NCI-H748 treated with DMSO at 0.1 percent for 48 hours (cell line): ENCODE measurements at regions not wholly inside any gene's neighbourhood (a gene's known extent, or its start where the extent isn't known, plus 50 kb on each side); places are given as distances from the start of the nearest gene placed in this dataset.
A peak's percentile ranks its signal among the peaks of the same experiment; 100 is the strongest.

ENCODE experiments used
- DNase-seq: peaks from one replicate; lab custom pipeline; 2025; lab: John Stamatoyannopoulos, UW

DNA sequence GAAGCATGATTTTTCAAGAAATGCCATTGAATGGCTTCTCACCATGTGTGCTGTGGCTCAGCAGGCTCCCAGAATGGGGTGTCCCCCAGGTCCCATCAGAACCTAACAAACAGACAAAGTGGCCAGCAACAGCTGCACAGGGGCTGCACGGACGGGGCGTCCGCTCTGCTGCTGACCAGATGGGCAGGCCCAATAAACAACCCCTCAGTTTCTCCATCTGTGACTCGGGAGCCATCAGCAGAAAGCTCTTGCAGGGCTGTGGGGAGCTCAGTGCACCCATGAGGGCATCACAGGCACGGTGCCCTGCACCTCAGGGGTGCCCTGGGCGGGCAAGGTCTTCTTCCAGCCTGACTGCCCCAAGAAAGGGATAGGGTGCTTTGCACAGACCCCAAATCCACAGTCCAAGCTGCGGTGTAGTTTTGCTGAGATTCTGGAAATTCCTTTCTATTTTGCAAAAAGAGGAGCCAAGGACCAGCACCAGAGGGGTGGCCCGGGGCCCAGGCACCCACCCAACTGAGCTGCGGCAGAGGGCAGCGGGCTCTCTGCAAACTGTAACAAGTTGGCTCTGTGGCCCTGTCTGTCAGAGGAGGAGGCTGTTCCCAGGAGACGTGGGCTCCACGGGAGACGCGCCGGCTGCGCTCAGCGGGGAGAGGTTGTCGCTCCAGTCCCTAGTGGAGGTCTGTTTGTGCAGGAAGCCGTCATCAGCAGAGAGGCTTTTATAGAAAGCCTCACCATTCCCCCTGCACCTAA lies 138.7 kb upstream of the PPP1R26 start:
- no peak for DNase-seq

DNA sequence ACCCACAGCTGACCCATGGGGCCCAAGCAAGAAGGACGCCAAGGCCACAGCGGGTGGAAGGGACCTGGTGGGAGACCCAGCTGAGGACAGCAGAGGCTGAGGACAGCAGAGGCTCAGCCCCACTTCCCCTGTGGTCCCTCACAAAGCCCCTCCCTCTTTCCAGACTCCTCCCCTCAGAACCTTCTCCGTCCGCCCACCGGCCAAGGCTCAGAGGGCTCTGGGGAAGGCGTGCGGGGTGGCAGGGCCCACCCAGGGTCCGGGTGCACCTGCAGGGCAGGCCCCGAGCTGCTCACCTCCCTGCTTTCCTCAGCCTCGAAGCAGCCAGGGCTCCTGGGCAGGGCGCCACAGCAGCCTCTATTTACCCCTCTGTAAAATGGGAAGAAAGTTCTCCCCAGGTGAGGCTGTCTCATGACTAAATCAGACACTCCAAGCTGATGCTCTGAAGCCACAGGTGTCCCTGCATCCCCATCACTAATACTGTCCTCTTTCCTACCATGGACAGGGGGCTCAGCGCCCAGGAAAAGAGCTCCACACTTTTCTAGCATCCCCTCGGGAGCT lies 137.9 kb upstream of the PPP1R26 start:
- DNase-seq = no peak

DNA sequence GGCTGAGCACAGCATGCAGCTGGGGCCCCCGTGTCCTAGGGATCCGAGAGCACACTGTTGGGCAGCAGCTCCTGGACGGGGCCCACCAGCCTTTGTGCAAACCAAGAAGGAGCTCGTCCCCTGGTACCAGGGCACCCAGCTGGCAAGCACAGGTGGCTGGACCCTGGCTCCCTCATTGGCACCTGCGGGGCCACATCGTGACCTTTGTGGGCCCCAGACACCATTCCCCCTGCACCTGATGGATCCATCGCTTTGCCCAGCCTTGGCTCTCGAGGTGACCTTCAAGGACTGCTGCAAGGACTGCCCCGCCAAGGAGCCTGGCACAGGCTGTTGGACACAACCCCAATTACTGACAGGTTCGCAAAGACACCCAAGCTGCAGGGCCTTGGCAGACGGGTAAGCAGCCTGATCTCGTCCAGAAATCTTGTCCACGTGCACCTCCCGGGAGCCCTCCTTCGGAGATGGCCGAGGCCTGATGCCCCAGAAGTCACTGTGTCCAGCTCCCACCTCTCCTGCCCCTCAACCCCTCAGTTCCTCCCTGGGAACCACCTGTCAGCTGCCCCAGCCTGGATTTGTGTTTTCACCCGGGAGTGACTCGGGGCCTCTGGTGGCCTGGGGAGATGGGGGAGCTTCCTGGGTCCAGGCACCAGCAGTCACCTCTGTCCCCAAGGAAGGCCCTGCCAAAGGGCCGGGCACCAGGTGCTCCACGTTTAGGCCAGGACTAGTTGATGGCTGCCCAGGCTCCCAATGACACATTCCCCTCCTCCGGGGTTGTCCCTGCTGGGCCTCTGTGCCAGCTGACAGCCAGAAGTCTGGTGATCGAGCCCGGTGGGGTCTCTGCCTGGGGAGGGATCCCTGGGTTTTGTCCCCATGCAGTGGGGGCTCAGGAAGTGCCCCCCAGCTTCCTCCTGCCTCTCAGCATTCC lies 137.1 kb upstream of the PPP1R26 start:
- no peak for DNase-seq

DNA sequence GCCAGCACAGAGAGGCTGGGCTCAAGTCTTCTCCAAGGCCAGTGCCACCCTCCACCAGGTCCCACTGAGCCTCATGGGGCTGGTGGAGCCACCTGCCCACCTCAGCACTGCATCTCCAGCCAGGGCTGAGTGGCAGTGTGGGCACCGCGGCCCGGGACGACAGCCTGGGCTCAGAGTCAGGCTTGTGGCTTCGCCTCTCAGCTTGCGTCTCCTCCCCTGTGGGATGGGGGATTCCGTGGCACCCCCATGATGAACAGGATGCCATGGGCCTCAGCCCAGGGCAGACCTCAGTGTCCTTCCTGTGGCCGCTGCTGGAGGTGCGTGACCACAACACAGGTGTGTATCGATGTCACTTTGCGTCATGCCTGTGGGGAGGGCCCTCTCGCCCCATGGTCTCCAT lies 136.4 kb upstream of the PPP1R26 start:
- no peak for DNase-seq

DNA sequence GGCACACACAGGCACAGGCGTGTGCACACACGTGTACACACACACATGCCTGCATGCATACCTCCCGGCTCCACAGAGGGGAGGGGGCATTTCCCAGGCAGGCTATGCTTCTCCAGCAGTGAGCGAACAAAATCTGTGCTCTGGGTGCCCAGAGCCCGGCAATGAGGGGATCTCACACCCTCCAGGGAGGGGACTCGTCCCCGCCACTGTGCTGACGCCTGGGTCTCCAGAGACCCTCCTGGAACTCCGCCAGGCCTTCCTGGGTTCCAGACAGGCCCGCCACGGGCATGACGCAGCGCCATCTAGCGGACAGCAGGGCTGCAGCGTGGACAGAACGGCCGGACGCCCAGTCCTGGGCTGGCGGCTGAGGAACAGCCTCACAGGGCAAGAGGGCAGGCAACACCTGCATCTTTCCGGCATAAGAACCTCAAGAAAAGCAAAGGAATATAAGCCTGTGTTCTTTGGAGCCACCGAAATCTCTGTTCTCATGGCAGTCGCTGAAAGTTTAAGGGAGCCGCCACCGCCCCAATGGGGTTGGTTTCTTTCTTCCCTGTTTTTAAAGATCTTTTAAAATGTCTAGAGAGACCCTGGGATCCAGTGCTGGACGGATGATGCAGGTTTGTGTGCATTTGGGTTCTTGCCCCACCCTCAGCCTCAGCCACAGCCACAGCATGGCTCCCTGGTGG lies 135.6 kb upstream of the PPP1R26 start:
- DNase-seq = peak; percentile 41

DNA sequence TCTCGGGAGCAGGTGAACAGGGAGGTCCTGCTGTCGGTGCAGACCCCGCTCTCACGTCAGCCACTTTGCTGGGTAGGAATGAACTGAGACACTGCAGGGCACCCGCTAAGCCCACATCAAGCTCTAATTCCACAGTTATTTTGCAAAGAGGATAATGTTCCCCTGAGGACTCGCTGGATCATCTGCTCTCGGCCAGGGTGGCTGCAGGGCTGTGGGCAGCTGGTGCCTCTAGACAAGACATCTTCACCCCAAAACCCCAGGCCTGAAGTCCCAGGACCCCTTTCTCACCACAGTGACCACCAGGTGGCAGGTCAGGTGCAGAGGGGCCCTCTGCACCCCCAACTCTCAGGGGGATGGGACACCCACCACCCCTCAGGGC lies 135.1 kb upstream of the PPP1R26 start:
- DNase-seq = no peak

DNA sequence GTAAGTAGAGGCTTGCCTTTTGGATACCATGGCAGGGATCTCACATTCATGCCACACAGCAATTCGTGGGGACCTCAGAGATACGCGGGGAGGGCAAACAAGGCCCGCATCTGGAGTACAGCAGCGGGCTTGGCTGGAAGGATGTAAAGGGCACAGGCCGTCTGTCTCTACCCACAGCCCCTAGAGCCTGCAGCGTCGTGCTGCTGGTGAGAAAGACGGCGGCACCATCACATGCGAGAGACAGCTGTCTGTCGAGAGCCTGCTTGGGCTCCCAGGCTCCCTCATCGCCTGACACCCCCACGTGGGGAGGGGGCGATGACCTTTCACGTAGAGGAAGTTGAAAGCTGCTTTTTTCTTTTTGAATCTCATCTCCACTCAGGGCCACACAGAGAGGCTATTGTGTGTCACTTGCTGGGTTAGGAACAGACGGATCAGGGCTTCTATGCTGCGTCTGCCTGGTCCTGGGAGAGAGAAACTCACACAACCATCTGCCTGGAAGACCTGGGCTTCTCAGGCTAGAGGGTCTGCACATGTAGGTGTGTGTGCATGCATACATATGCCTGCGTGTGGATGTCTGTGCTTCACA lies 134.6 kb upstream of the PPP1R26 start:
- no peak for DNase-seq

DNA sequence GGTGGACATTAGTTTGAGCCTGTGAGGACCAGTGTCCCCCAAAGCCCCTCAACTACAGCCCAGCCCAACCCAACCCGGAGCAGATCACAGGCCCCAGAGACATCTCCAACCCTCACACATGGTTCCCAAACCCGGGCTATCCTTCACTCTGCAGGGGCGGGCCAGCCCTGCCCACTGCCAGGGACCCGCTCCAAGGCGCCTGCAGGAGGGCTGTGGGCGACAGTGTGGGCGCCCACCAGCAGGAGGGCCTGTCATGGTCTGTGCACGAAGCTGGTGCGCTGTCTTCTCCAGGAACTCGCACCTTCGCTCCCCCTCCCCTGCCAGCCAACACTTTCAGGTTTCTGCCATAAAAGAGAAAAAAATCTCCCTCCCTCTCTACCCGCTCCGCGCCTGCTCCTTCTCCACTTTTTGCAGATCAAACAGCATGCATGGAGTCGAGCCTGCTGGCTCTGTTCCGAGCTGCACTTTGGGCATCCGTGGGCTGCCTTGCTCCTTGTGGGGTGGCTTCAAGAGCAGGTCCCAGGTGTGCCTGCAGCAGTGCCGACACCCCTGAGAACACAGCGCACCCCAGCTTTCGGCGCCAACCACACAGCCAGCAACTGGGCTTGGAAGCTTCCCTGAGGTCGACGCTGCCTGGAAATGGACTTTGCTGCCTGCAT lies 133.7 kb upstream of the PPP1R26 start:
- no peak for DNase-seq

DNA sequence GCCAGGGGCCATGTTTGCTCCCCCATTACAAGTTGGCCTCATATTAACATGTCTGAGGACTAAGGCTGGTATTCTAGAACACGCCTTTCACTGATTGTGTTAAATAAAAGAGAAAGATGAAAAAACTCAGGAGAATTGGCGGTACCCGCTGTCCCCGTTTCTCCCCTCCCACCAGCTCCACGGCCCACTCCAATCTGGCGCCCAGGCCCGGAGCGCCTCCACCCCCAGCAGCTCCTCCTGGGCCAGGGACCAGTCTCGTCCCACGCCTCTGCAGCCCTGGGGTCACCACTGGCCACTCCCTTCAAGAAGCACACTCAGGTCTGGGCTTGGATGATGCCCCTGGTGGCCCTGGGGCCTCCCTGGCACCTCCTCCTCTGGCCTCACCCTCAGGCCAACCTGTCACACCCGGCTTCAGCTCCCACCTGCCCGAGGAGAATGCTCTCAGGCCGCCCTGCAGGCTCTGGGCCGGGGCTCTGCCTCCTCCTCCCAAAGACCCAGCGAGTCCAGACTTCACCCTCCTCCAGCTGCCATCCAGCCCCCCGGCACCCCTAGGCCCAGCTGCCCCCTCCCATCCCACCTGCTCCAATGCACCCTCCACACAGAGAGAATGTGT lies 133.0 kb upstream of the PPP1R26 start:
- no peak for DNase-seq

DNA sequence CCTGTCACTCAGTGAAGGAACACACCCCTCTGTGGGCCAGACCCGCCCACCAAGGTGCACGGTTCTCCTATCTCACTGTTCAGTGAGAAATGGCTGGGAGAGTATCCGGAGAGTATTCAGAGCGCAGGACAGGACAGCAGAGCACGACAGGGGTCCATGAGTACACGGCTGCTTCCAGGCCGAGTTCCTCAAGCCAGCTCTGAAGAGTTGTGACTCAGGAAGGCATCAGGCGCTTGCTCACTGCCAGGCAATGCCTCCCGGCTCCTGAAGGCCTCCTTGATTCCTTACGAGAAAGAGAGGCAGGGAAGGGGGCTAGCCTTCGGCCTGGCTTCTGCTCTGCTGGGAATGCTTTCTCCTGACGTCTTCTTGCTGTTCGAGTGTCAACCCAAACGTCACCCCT lies 132.1 kb upstream of the PPP1R26 start:
- no peak for DNase-seq

DNA sequence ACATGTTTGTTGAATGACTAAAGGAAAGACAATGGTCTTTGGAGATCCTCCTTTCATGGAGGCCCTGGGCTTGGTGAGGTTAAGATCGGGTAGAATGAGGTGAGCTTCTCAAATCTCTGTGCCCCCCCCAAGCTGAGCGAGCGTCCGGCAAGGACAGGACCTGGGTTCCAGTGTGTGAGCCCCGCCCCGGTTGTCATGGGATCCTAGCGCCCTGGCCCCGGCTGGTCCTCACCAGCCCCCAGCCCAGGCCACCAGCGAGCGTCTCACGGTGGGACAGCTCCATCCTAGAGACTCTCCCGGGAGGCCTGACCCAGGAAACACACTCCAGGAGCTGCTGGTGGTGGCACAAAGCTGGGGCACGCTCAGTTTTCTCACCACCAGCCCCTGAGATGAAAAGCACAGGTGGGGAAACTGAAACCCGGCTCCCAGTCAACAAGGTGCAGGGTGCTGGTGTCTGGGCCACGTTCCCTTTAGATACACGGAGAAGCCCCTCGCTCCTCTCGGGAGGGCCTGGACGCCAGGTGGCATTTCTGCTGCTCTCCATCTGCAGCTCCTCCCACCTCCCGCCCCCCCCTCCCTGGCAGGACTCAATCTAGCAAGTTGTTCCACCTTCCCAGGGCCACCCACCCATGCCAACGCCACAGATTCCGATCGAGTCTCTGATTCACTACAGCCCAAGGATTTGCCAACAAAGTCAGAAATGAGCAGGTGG lies 131.3 kb upstream of the PPP1R26 start:
- DNase-seq = no peak

DNA sequence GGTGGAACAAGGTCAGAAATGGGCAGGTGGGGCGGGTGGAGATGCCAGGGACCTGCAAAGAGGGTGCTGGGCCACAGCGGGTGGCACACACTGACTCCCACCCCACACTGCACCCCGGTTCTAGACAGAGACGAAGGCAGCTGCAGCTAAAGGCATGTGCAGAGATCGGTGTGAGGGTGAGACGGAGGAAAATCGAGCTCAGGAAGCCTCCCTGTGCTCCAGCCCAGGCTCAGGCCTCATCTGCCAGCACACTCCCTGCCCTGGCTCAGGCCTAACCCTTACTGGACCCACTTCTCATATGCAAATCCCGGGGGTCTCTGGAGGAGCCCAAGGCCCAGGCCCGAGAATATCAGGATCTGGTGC lies 130.8 kb upstream of the PPP1R26 start:
- no peak for DNase-seq

DNA sequence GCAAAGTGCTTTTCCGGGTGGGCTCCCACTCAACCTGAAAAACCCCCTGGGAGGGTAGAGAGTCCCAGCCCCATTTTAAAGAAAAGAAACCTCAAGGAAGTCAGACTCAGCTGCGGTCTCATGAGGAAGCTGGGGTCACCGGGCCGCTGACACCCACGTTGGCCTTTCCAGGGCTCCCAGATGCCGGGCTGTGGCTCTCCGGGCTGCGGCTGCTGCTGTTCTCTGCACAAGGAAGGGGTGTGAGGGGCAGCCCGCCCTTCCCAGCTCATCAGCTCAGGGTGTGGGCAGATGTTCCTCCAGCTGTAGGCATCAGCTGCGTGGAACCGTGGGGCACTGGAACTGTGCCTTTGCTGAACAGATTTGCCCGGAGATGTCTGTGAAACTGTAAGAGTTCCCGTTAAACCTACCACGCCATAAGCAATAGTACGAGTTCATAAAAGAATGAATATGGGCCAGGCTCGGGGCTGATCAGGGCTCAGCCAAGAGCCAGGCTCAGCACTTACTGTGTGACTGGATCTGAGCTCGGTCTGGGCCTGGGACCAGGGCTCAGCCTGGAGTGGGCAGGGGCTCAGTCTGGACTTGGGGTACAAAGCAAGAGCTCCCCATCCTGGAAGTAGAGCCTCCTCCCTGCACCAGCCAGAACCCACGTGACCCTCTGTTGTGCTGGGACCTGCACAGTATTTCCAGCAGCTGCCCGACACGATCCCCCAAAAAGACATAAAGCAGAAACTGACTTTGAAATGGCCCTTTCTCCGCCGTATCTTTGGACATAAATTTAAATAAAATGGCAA lies 130.2 kb upstream of the PPP1R26 start:
- DNase-seq = no peak

DNA sequence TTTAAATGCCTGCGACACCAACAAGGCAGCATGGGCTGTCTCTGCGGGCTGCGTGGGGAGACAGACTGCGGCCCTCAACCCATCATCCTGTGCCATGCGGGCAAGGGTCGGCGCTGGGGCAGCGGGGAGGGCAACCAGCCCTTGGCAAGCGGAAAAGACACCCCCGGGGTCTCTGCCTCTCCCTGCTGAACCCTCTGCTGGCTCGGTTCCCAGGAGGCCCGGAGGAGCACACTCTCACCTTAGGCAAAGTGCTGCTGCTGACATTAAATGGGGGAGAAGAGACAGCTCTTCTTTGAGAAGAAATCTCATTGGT lies 129.6 kb upstream of the PPP1R26 start:
- no peak for DNase-seq

DNA sequence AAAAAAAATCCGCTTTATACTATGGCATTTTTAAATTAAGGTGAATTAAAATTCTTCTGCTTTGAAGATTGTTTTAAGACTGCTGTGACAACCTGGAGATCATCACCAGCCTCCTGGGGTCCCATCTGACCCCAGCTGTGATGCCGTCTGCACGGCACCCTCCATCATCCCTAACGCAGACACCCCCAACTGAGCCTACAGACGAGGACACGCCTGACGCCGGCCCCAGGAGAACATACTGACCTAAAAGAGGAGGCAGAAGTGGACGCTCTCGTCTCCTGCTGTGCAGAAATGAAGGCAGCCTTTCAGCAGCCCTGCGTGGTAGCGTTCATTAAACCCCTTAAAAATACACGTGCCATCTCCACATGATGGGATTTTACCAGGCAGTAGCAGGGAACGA lies 125.6 kb upstream of the PPP1R26 start:
- DNase-seq = no peak

DNA sequence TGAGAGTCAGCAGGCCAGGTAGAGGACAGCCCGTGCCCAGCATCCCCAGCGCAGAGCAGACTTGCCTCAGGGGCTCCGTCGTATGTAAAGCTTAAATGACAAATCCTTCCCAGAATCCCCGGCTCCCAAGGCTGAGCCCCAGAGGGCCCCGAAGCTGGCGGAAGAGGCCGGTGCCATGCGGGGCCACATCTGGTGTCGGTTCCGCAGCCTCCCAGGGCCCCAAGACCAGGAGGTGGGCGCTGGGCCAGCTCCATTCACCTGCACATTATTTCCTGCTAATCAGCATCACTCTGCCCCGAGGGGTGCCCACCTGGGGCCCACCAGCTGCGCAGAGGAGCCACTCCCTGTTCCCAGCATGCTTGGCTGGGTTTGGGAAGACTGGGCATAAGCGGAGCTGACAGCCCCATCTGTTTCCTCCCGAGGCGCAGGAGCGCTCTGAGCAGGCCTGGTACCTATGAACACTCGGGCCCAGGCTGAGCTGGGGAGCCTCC lies 124.0 kb upstream of the PPP1R26 start:
- no peak for DNase-seq

DNA sequence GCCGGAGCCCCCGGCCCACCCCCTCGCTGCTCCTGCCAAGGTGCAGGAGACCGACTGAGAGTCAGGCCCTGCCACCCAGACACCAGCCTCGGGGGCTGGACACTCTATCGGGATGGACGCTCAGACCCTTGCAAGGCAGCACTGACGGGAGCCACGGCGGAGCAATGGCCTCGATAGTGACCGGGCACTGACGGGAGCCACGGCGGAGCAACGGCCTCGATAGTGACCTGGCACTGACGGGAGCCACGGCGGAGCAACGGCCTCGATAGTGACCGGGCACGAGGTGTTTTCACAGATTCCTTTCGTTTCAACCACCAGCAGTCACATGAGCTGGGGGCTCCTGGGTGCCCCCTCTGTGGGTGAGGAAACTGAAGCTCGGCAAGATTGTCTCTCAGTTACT lies 123.6 kb upstream of the PPP1R26 start:
- DNase-seq = no peak

DNA sequence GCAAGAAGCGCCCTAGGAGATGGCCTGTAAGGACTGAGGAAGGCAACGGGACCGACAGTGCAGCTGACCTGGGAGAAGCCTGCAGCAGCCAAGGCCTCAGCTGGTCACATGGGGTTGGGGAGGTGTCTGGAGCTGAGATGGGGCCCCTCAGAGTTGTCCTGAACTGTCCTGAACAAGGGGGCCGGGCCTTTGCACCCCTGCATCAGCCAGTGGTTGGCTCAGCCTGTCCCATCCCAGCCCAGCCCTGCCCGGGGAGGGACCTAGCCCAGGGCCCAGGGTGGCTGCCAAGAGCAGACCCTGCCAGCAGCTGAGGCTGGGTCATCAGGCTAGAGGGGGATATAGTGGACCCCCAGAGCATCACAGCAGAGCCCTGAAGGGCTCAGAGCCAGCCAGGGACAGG lies 122.8 kb upstream of the PPP1R26 start:
- no peak for DNase-seq

DNA sequence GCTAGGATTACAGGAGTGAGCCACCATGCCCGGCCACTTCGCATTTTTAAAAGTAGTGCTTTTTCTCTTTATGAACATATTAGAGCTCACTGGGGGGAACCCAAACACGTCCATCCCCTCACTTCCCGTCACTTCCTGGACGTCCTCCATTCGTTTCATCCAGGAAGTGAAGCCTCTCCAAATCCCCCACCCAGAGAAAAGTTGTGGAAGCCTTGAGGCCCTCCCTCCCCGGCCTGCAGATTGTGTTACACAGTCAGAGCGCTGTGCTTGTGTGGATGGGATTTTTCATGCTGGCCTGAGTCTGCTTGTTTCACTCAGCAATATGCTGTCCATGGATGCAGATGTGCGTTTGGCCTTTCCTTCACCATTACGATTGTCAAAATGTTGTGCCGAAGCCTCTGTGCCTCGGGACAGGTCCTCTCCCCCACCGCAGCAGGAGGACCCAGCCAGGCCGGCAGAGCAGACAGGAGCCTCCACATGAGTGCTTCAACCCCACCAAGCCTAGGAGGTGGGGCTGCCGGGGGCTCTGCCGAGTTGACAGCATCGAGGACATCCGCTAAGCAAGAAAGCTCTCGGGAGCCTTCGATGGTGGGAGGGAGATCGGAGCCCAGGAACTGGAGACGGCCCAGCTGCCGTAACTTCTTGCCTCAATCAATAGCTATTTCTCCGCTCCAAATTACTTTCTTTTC lies 121.6 kb upstream of the PPP1R26 start:
- DNase-seq = no peak
